Loucy (cell line): ENCODE measurements at regions not wholly inside any gene's neighbourhood (a gene's known extent, or its start where the extent isn't known, plus 50 kb on each side); places are given as distances from the start of the nearest gene placed in this dataset.

Source experiments
- H2AFZ ChIP-seq: fragments of 200-600 bp; sonication (generic); 2 replicates; pipeline ENCODE4 v1.6.0; 2016; ENCODE audit warnings: antibody characterized with exemption, mild to moderate bottlenecking, low read length, moderate library complexity
- H3F3A ChIP-seq: fragments of 200-600 bp; 2 replicates; pipeline ENCODE4 v1.6.0; 2016; ENCODE audit warnings: antibody characterized with exemption, low read depth, mild to moderate bottlenecking
- H3K27me3 ChIP-seq: fragments of 200-600 bp; sonication (generic); 2 replicates; pipeline ENCODE4 v1.6.1; 2014; ENCODE audit warnings: low read length, mild to moderate bottlenecking; ENCODE audit not compliant: insufficient read depth, poor library complexity, severe bottlenecking
- H3K36me3 ChIP-seq: fragments of 200-600 bp; sonication (generic); 2 replicates; pipeline ENCODE4 v1.6.1; 2016; ENCODE audit warnings: low read length; ENCODE audit not compliant: insufficient read depth
- H3K4me1 ChIP-seq: fragments of 200-600 bp; sonication (generic); 2 replicates; pipeline ENCODE4 v1.5.1; 2014; ENCODE audit warnings: low read length, mild to moderate bottlenecking; ENCODE audit not compliant: insufficient read depth, poor library complexity, severe bottlenecking
- H3K4me2 ChIP-seq: fragments of 200-600 bp; sonication (generic); 2 replicates; pipeline ENCODE4 v1.6.0; 2014; ENCODE audit warnings: antibody characterized with exemption, low read length, low read depth, mild to moderate bottlenecking; ENCODE audit not compliant: poor library complexity, severe bottlenecking
- H3K4me3 ChIP-seq: fragments of 200-600 bp; sonication (generic); 2 replicates; pipeline ENCODE4 v1.5.1; 2014; ENCODE audit warnings: low read length, mild to moderate bottlenecking, mixed read lengths; ENCODE audit not compliant: poor library complexity, severe bottlenecking
- H3K79me2 ChIP-seq: fragments of 200-600 bp; sonication (generic); 2 replicates; pipeline ENCODE4 v1.6.1; 2014; ENCODE audit warnings: low read length; ENCODE audit not compliant: insufficient read depth
- H3K9ac ChIP-seq: fragments of 200-600 bp; sonication (generic); 2 replicates; pipeline ENCODE4 v1.6.0; 2014; ENCODE audit warnings: mild to moderate bottlenecking, low read depth, low read length, moderate library complexity; ENCODE audit not compliant: poor library complexity, severe bottlenecking
- H3K9me2 ChIP-seq: fragments of 200-600 bp; sonication (generic); replicated peaks from 2 replicates; pipeline ENCODE4 v1.6.1; 2016; ENCODE audit warnings: low read depth, low read length, mixed read lengths
- H3K9me3 ChIP-seq: fragments of 200-600 bp; sonication (generic); 2 replicates; pipeline ENCODE4 v1.6.1; 2014; ENCODE audit warnings: mild to moderate bottlenecking, antibody characterized with exemption, low read length, low read depth; ENCODE audit not compliant: insufficient read depth
- H4K20me1 ChIP-seq: fragments of 200-600 bp; sonication (generic); 2 replicates; pipeline ENCODE4 v1.6.0; 2014; ENCODE audit warnings: antibody characterized with exemption, low read length, mild to moderate bottlenecking; ENCODE audit not compliant: insufficient read depth, poor library complexity, severe bottlenecking
- CTCF ChIP-seq: fragments of 200-600 bp; sonication (generic); conservative IDR thresholded peaks from 2 replicates; pipeline ENCODE4 v1.5.1; 2014; ENCODE audit warnings: mild to moderate bottlenecking, antibody characterized with exemption, low read length
- EZH2phosphoT487 ChIP-seq: fragments of 200-600 bp; IDR thresholded peaks from 2 replicates; pipeline ENCODE4 v1.6.1; 2018; ENCODE audit warnings: antibody characterized with exemption, mild to moderate bottlenecking, moderate library complexity, borderline replicate concordance

- Histone ChIP-seq H4K20me1 (no peaks in the 10 kb centered on the region), H3K4me1 (peaks cover 30% of the 10 kb centered on the region), H3K79me2 (no peaks in the 10 kb centered on the region), H3K4me3 (no peak overlapping the region), H3K9me3 (no peaks in the 10 kb centered on the region), H3K9ac (no peak overlapping the region), H3K36me3 (no peaks in the 10 kb centered on the region), H3K9me2 (no peaks in the 10 kb centered on the region), H3K4me2 (no peak overlapping the region), H3F3A (no peaks in the 10 kb centered on the region), H2AFZ (no peak overlapping the region), H3K27me3 (no peaks in the 10 kb centered on the region)
- no peak for TF ChIP-seq EZH2phosphoT487
- TF ChIP-seq CTCF, result no peak
These were observed 124.4 kb upstream of the ZC3H12C start for GRCh38 chr11:109968781-109969180.

- H2AFZ ChIP-seq, result peak overlapping the region; percentile 40; the same call in 1 of the 2 replicates
- H3K36me3 ChIP-seq, result no peaks in the 10 kb centered on the region
- H3K79me2 ChIP-seq, result no peaks in the 10 kb centered on the region
- H3F3A ChIP-seq, result no peaks in the 10 kb centered on the region
- peak overlapping the region; percentile 60 for H3K4me3 ChIP-seq
- no peaks in the 10 kb centered on the region for H4K20me1 ChIP-seq
- H3K4me2 ChIP-seq, result peak overlapping the region; percentile 79
- H3K4me1 ChIP-seq, result peaks cover 30% of the 10 kb centered on the region
- peak overlapping the region; percentile 46 for H3K9ac ChIP-seq
- no peaks in the 10 kb centered on the region for H3K9me2 ChIP-seq
- no peak for TF ChIP-seq EZH2phosphoT487
- no peak for TF ChIP-seq CTCF
- no peaks in the 10 kb centered on the region for H3K27me3 ChIP-seq
- H3K9me3 ChIP-seq, result no peaks in the 10 kb centered on the region
These were observed 122.5 kb upstream of the ZC3H12C start for GRCh38 chr11:109970516-109971183.

GRCh38 chr11:109971184-109971523, 122.0 kb upstream of the ZC3H12C start:
- peak overlapping the region; percentile 46 for H3K9ac ChIP-seq

More at GRCh38 chr11:109971184-109971523, 122.0 kb upstream of the ZC3H12C start:
- Histone ChIP-seq H3K79me2 (no peaks in the 10 kb centered on the region), H3K27me3 (no peaks in the 10 kb centered on the region), H2AFZ (peak overlapping the region; percentile 40), H3F3A (no peaks in the 10 kb centered on the region), H3K9me3 (no peaks in the 10 kb centered on the region), H3K36me3 (no peaks in the 10 kb centered on the region), H3K4me2 (peak overlapping the region; percentile 79), H4K20me1 (no peaks in the 10 kb centered on the region), H3K4me3 (peak overlapping the region; percentile 60), H3K4me1 (peaks cover 30% of the 10 kb centered on the region), H3K9me2 (no peaks in the 10 kb centered on the region)
- no peak for TF ChIP-seq CTCF
- TF ChIP-seq EZH2phosphoT487, result no peak
